ENCODE measurements at regions not wholly inside any gene's neighbourhood (a gene's known extent, or its start where the extent isn't known, plus 50 kb on each side); places are given as distances from the start of the nearest gene placed in this dataset.

- DNase-seq = no peak
Measured at GRCh38 chr13:53749306-53749705, 720.7 kb downstream of the OLFM4 start.

- DNase-seq = no peak
Measured at GRCh38 chr13:53759016-53759415, 730.4 kb downstream of the OLFM4 start.

DNA sequence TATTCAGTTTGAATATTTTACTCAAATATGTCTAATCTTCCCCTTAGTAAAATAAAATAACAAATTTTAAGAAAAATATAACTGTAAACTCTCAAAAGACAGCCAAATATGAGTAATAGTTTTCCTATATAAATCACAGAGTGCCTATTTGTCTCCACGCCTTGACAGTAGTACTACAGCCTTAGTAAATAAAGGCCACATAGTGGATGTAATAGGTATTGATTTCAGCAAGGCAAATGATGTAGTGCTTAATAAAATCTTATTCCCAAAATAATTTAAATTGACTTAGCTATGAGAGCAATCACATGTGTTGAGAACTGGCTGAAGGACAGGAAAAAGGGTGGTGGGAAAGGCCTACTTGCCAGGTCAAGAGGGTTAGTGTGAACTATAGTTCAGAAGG lies 747.2 kb downstream of the OLFM4 start:
- DNase-seq = no peak

GRCh38 chr13:53778937-53779336 lies 750.3 kb downstream of the OLFM4 start:
- DNase-seq = no peak

DNA sequence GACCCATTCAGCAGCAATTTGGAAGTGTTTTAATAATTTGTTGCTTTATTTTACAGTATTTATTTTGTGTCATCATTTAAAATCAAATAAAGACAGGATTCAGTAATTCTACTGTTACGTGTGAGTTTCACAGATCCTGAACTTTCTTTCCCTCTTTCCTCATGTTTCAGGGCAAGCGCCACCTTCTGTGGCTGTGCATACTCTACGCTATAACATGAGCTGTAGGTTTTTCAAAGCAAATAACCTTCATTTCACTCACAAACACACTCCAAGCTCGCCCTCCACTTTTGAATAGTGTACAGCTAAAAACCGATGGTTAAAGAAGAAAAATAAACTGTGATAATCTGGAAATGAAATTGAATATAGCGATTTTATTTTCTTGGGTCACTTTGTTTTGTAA lies 753.3 kb downstream of the OLFM4 start:
- DNase-seq = no peak

- DNase-seq = peak; percentile 29
Measured at GRCh38 chr13:53782488-53782961, 753.9 kb downstream of the OLFM4 start.

DNA sequence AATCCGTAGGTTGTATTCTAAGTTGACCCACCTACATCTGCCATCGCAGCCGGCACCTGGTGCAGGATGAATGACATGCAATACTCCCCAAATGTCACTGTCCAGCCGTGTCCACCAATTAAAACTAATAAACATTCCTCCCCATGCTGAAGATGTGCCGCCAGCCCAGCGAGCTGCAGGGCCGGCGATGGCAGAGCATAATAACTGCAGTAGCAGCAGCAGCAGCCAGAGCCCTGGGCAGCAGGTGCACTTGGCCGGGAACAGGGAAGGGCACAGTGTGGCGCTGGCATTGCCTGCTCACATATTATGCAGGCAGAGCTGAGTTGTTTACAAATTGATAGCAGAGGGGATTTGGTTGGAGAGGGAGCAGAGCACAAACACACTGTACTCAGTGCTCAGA lies 754.9 kb downstream of the OLFM4 start:
- peak; percentile 40 for DNase-seq

DNA sequence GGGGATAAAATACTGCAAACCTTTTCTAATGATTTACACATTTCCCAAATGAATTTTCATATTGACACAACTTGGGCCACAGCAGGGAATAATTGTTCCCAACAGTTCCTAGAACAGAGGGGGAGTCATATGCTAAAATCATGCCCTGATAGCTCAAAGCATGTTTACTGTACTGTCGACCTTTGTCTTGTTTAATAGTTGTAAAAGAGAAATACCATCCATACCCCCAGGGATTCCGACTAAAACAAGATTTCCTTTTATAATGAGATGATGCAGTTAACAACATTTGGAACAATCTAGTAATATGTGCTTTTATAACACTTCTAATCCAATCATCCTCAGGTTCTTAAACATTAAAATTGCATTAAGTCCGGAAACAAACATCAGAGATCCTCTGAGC lies 759.7 kb downstream of the OLFM4 start:
- no peak for DNase-seq

GRCh38 chr13:53800011-53800410 lies 771.4 kb downstream of the OLFM4 start:
- no peak for DNase-seq

- DNase-seq = no peak
Measured at GRCh38 chr13:53807251-53807834, 778.7 kb downstream of the OLFM4 start.

DNA sequence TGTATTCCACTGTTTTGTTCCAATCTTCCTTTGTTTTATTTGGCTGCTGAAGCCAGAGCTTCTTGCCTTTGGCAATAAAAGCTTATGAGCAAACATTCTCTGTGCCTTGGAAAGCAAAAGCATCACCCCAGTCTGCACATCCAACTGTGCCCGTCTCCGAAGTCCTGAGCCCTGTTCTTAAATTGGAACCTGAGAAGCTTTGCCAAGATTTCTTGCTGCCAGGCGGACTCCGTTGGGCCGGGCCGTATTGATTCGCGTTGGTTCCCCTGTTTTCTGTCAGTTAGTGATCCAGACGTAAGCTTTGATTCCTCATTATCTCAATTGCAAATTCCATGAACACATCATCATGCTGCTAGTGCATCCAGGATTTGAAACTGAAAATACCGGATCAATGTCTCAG lies 793.0 kb downstream of the OLFM4 start:
- DNase-seq = no peak

DNA sequence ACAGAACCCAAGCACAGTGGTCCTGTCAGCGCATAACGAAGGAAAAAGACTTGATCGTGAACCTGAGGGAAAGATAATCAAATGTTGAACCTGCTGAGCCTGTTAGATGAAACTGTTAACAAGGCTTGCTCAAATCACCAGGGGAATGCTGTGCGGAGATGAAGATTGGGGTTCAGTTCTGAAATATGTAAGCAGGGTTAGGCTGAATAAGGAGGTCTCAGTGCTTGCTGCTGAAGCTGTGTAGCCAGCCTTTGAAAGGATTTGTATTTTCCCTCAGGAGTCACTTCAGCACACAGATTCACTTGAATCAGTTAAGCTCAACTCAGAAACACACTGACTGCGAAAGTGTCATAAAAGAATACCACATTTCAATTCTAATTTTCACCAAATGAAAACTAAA lies 793.5 kb downstream of the OLFM4 start:
- DNase-seq = no peak

DNA sequence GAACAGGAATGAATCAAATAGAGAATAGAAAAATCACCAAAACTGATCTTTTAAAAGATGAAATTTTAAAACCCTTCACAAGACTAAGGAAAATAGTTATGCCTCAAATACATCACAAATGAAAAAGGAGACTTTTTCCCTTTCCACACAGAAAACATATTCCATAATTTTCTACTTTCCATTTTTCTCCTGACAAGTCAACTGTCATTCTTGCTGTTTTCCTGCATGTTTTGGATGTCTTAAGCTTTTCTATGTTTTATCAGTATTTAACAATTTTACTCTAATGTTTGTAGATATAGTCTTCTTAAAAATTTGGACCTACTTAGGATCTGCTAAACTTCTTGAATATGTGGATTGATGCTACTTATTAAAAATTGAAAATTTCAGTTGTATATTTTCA lies 810.8 kb downstream of the OLFM4 start:
- no peak for DNase-seq

- no peak for DNase-seq
Measured at GRCh38 chr13:53844473-53845146, 816.0 kb downstream of the OLFM4 start.

- no peak for DNase-seq
Measured at GRCh38 chr13:53847502-53847901, 818.9 kb downstream of the OLFM4 start.

DNA sequence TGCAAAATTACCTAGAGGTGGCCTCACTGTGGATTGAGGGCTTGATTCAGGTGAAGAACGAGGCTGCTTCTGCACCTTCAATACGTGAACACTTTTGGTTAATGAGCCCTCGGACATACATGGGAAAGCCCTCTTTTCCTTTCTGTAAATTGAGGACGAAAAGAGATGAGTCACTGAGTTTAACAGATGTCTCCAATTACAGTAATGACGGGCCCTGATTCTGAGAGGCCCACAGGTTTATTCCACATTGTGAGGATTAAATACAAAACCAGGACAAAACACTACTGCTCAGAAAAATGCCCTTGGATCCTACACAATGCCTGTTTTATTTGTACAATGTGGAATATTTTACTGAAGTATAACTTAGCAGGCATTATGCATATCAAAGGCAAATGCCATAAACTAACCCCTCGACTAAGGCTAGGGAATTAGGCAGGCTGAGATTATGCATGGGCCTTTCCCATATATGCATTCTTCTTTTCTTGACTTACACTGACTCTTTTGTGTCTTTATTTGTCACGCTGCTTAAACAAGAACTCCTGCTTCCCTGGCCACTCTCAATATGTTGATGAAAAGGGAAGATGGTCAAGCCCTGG lies 819.9 kb downstream of the OLFM4 start:
- no peak for DNase-seq

DNA sequence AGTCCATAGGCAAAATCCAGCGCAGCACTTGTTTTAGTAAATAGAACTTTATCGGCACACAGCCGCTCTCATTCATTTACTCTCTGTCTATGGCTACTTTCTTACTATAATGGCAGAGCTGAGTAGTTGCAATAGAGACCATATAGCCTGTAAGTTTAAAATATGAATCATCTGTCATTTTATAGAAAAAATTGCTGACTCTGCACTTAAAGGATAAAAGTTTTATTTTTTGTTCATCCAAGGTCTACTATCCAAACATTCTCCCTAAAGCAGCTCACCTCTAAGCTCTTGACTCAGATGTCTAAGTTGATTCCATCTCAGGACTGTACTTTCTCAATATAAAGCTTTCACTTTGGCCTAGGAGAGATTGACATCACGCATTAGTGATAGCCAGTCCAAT lies 825.7 kb downstream of the OLFM4 start:
- DNase-seq = no peak

DNA sequence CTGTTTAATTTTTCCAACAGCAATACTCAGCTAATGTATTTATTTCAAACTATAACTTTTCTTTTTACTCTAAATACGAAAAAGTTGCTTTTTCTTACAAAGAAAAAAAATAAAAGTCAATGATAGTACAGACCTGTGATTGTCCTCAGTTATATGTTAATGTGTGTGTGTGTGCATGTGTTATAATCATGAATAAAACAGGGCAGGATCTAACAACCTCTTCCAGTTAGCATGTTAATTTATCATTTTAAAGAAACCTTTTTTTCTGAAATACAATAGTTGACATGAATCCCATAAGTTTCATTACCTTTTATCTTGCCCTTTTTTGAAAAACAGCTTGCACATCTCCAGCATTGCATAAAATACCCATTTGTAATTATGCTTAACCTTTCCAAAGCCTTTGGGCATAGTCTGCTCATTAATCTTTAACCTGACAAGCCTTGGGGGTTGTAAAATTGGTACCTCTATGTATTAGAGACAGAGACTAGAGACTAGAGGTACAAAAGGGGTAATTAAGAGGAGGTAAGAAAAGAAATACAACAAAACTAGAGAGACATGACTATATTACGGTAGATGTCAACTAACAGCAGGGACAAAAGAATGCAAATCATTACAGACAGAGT lies 828.1 kb downstream of the OLFM4 start:
- no peak for DNase-seq

DNA sequence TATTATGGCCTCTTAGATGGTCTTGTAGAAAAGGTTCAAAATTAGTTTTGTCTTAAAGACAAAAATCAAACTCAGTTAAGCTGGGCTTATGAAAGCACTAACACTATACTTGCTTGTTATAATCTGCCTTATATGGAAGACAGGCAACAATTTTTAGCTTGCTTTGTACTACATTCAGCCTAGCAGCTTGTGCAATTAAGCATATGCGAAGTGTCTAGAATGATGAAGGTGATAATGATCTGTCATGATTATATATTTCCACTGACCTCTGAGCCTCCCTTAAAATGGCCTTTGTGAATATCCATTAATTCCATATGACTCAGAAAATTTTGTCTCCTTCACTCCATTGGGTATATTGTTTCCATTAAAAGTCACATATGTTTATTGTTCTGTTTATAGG lies 834.9 kb downstream of the OLFM4 start:
- DNase-seq = no peak

- DNase-seq = peak; percentile 71
Measured at GRCh38 chr13:53873558-53873957, 844.9 kb downstream of the OLFM4 start.

DNA sequence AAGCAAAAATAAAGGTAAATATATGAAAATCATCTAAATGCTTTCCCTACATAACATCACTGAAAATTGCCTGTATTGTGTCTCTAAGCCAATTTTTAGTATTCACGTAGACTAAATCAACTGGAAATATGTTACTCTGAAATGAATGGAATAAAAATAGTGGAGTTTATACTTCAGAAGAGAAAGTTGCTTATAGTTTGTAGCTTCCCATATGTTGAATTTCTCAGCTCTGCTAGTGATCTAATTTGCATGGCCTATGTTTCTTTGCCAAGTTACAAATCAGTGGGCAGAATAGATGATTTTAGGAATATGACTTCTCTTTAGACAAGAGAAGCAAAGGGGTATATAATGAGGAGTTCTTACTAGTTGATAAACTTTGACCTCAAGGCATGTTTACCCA lies 850.2 kb downstream of the OLFM4 start:
- DNase-seq = no peak

DNA sequence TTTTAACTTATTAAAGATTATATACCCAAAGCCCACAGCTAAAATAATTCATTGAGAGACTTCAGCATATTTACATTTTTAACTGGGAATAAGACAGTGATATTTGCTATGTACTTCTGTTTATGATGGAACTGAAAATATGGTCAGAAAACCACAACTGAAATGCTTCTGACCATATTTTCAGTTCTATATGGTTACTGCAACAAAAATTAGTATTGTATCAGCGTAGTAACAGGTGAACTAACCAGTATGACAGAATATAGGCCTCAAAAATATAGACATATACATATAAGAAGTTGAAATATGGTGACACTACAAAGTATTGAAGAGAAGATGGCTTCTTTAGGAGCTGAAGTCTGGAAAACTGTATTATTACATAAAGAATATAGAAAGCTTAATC lies 857.4 kb downstream of the OLFM4 start:
- no peak for DNase-seq

DNA sequence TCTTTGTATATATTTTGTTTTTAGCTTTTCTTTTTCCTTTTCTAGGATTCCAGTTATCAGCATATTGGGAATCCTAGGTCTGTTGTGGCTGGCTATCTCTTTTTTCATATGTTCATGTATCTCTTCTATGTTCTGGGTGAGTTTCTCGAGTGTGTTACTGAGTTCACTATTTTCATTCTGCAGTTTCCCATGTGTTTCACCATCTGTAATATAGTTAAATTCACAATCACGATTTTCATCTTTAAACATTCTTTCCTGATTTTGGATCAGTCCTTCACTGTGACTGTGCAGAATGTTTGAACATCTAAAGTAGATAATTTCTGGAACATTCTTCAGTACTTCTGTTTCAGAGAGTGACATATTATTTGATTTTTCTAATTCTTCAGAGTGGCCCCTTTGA lies 862.1 kb downstream of the OLFM4 start:
- DNase-seq = no peak

- DNase-seq = no peak
Measured at GRCh38 chr13:53901593-53901992, 873.0 kb downstream of the OLFM4 start.
